NCI-H2029 treated with DMSO at 0.1 percent for 48 hours (cell line): ENCODE measurements at regions not wholly inside any gene's neighbourhood (a gene's known extent, or its start where the extent isn't known, plus 50 kb on each side); places are given as distances from the start of the nearest gene placed in this dataset.
"Not testable (repeated sequence)": the region's sequence is repeated elsewhere in the genome, so short reads cannot be mapped to it uniquely, and the experiment has no call there.

Experiments used
- DNase-seq: peaks from one replicate; lab custom pipeline; 2025; lab: John Stamatoyannopoulos, UW

DNA sequence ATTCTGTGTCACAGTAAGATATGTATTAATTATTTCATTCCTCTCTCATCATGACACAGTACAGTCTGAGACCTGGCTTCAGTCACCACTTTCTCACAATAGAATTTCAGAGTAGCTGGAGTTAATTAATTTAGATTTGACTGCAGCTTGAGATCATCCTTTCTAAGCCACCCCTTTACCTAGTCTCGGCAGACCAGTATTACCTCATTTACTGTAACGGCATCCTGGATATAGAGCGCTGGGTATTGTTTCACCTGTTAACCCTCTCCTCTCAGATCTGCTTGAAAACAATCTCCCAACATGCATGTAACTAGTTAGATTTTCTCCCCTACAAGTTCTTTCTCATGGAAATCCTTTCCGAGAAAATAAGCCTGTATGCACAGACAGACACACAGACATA, 1057.5 kb downstream of the GATA3 start:
- DNase-seq: no peak

GRCh38 chr10:9126728-9127127, 1072.2 kb downstream of the GATA3 start:
- no peak for DNase-seq

- no peak for DNase-seq
These were observed 1082.9 kb downstream of the GATA3 start for GRCh38 chr10:9137368-9137767.

- not testable (repeated sequence) for DNase-seq
These were observed 1084.3 kb downstream of the GATA3 start for GRCh38 chr10:9138829-9139228.

DNA sequence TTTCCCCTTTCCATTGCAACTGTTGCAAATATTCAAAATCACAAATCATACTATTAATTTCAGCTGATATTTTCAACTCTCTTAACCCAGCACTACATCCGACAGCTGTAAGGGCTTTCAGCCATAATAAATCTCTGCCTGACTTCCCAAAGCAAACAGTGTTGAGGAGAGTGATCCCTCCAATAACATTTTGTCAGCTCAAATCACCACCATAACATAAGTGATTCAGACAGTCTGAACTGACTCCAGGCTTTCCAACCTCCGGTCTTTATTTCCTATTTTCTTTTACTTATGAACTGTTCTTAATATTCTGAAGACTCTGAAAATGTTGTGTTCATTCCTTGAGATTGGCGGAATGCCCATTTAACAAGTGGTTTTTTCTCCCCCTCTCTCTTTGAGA, 1085.9 kb downstream of the GATA3 start:
- no peak for DNase-seq

DNA sequence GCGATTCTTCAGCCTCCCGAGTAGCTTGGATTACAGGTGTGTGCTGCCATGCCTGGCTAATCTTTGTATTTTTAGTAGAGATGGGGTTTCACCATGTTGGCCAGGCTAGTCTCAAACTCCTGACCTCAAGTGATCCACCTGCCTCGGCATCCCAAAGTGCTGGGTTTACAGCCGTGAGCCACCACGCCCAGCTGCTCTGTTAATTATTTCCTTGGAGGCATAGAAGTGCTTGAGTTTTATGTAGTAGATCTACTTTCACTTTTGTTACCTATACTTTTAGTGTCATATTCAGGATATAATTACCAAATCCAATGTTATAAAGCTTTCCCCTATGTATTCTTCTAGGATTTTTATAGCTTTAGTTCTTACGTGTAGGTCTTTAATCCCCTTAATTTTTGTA, 1093.0 kb downstream of the GATA3 start:
- DNase-seq: no peak

- DNase-seq: no peak
These were observed 1094.6 kb downstream of the GATA3 start for GRCh38 chr10:9149134-9149533.

DNA sequence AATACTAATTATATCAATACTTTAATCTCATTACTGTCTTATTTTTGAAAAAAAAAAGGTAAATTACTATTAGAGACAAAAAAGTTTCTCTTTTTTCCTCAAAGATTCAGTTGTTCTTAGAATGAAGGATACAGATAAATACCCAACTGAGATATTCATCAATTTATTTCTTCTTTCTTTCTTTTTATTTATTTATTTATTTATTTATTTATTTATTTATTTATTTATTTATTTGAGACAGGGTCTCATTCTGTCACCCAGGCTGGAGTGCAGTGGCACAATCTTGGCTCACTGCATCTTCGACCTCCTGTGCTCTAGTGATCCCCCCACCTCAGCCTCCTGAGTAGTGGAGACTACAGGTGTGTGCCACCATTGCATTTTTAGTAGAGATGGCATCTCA, 1098.6 kb downstream of the GATA3 start:
- not testable (repeated sequence) for DNase-seq

DNA sequence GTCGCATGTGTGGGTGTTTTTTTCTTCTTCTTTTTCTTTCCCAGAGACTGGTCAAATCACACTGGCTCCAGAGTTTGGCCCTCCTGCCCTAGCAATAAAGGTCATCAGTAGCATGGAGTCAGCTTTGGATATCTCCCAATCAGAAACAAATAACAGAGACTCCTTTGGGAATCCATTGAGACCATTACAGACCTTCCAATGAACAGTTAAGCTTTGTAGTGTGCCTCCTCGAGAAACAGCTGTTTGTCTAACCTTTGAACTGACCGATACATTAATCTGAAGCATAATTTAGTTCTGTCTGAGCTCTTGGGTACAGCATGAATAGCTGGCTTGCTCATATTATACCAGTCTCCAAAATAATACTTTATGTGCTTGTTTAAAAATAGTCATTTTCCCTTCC, 1103.2 kb downstream of the GATA3 start:
- no peak for DNase-seq

DNA sequence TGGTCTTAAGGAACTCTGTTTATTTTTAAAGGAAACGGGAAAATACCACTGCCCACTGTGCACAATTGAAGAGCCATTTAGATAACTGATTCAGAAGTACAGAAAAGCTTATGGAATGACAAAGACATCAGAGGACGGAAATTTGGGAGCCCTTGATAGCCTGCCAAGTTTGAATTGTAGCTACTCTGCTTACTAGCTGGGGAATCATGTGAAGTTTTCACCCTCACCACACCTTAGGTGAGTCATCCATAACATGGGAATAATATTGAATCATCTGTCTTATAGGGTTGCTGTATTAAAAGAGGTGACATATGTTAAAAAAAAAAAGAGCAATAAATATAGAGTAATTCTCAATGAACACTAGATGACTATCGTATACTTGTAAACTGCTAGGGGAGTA, 1104.2 kb downstream of the GATA3 start:
- no peak for DNase-seq

DNA sequence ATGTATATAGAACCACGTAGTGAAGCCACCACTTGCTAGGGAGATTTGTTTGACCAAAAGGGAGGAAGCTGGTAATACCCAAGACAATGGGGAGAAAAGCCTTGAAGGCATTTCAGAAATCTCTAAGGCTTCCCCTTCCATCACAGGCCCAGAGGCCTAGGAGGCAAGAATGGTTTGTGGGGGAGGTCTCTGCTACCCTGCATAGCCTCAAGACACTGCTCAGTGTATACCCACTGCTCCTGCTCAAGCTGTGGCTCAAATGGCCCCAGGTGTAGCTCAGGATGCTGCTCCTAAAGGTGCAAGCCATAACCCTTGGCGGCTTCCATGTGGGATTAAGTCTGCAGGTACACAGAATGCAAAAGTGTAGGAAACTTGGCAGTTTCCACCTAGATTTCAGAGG, 1105.8 kb downstream of the GATA3 start:
- DNase-seq: no peak

- DNase-seq: no peak
These were observed 1109.2 kb downstream of the GATA3 start for GRCh38 chr10:9163699-9164098.

DNA sequence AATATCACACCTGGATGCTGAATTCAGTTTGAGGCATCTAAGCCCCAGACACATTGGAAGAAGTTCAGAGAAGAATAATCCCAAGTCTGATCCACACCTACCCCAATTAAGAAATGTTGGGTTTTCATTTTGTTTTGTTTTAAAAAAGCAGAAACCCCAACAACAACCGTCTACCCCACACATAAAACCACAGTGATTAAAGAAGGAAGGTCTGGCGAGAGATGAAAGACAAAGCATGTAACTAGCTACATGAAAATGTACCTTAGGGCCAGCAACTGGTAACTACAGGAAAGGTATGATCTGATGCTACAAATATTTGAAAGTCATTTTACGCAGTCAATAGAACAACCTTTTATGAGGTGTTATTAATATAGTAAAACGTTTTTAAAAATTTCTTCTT, 1112.3 kb downstream of the GATA3 start:
- DNase-seq: no peak

DNA sequence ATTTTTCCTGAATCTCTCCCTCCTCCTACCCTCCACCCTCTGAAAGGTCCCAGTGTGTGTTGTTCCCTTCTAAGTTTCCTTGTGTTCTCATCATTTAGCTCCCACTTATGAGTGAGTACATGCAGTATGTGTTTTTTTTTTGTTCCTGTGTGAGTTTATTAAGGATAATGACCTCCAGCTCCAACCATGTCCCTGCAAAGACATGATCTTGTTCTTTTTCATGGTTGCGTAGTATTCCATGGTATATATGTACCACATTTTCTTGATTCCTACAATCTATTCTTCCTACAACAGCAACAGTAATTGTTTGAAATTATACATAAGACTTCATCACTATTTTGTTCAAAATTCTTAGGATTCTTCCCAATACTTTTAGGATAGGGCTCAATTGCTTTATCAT, 1117.8 kb downstream of the GATA3 start:
- DNase-seq: no peak

DNA sequence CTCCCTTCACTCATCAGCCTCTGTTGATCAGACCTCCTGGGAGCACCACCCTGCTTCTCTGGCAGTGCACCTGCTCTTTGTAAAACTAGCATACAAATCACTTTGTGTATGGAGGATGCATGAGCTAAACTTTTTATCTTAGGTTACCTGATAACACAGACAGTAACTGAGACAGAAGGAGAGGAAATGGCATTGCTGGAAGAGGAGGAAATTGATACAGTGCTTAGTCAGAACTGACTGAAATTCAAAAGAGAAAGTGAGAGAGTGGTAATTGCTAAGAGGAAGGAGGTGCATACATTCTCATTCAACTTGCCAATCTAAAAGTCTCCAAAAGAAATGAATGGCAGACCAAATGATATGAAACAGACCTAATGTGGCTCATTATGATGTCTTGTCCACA, 1120.7 kb downstream of the GATA3 start:
- no peak for DNase-seq

GRCh38 chr10:9183197-9183880, 1128.9 kb downstream of the GATA3 start:
- DNase-seq: not testable (repeated sequence)

DNA sequence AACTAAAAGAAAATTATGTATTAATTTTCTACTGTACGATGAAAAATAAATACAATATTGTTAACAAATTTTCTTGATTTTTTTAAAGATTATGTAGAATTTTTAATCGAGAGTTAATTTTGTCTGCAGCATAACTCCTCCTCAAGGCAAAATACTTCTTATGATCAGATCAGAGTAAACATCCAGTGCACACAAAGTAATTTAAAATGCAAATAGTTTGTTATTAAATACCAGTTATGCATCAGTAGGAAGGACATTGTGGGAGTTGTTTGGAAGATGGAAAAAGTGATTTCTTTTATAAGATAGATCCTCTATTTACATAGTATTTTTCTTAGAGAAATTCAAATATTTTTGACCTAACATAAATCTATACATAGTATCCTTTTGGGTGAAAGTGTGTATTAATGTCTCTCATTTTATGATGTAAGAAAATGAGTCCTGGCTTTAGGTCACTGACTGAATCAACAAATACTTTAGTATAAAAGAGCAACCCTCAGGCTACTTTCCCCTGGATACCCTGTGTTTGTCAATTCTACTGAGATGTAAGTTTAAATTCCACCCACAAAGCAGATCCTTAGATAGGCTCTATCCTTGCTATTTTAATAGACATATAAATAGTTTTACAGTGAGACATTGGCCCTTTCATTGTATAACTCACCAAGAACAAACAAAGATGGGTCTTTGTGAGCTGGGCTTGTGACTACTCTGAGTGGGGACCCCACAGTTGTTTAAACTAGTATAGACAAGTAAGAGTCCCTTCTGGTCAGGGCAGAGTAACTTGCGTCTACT, 1133.7 kb downstream of the GATA3 start:
- no peak for DNase-seq

GRCh38 chr10:9189448-9189847, 1135.0 kb downstream of the GATA3 start:
- DNase-seq: no peak

GRCh38 chr10:9193120-9193519, 1138.6 kb downstream of the GATA3 start:
- DNase-seq: no peak

DNA sequence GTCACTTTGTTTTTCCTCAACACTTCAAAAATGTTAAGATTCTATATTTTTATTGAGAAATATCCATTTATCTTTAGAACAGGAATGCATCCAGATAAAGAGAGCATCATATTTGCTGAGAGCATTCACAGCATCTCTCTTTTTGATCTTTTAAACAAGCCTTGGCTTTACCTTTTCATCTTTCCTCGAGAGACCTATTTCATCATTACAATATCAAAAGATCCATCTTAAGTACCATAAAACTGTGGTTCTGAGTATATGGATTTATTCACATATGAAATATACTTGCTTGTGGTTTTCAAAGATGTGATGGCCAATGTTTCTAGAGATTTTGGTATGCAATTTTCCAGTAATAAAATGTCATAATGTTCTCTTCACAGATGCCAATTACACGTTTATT, 1140.9 kb downstream of the GATA3 start:
- no peak for DNase-seq

- no peak for DNase-seq
These were observed 1144.1 kb downstream of the GATA3 start for GRCh38 chr10:9198611-9199010.

- no peak for DNase-seq
These were observed 1151.1 kb downstream of the GATA3 start for GRCh38 chr10:9205558-9205957.

GRCh38 chr10:9209105-9209798, 1154.8 kb downstream of the GATA3 start:
- DNase-seq: no peak
